ENCODE measurements at regions not wholly inside any gene's neighbourhood (a gene's known extent, or its start where the extent isn't known, plus 50 kb on each side); places are given as distances from the start of the nearest gene placed in this dataset.

DNA sequence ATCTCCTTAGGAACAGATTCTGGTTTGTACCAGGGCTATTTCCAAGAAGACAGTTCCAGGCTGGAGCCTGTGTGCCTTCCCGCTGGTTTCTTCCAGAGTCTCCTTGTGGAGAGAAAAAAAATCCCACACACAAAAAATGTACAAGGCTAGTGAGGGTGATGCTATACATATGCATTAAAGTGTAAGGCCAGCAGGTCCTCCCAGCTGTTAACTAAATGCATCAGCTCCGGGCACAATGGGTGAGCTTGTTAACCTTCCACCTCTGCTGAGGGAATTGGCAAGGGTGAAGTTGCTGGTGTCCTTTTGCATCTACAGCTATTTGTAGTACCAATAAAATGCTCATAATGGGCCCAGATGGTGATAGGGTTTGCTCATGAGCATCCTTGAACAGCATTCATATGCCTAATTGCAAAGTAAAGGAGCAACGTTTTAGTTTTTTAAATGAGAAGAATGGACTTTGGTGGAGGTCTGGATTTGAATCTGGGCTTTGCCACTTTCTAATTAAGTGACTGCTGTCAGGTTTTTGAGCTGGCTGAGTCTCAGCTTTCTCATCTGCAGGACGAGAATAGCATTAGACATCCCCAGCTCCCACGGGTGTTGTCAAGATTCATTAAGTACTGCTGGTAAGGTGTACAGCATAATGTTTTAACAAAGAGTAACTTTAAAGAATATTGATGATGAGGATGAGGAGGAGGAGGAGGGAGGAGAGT lies 361.8 kb downstream of the QKI start:
- ATAC-seq (ENCODE audit: poor library complexity) (no peak), DNase-seq (no peak)
- intact Hi-C loops (cut with DNase I): no loop called here

DNA sequence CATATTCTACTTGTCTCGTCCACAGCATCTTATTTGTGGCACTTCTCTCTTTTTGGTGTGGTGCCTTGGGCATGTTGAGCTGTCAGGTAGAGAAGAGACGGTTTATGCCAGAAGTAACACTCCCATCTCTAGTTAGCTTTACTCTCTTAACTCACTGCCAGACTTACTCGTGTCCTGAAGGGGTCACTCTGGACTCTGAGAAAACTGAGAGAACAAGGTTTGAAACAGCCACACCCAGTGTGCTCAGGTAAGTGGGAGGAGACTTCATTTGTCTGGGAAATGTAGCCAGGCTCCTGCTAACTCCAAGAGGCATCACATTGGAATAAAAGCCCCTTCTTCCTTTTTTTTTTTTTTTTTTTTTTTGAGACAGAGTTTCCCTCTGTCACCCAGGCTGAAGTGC lies 360.8 kb downstream of the QKI start:
- ATAC-seq (ENCODE audit: poor library complexity) (no peak), DNase-seq (no peak)
- intact Hi-C loops (cut with DNase I): no loop called here

GRCh38 chr6:163774485-163774884 lies 360.0 kb downstream of the QKI start:
- intact Hi-C loops (cut with DNase I): no loop called here

DNA sequence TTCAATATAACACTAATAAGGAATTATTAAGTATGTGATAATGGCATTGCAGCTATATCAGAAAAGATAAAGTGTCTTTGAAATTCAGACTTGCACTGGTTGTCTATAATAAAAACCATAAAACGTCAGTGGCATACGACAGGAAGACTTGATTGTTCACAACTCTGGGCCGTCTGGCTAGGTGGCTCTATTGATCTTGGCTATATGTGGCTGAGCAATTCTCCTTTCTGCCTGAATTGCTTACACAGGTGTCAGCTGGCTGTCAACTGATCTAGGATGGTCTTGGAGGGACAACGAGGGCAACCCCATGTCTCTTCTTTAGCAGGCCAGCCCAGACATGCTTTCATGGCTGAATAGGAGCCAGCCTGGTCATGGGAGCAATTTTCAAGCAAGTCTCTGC lies 359.1 kb downstream of the QKI start:
- ATAC-seq (ENCODE audit: poor library complexity) (no peak), DNase-seq (no peak)
- intact Hi-C loops (cut with DNase I): no loop called here

More at GRCh38 chr6:163774485-163774884, 360.0 kb downstream of the QKI start:
- DNase-seq: no peak
- no peak for ATAC-seq (ENCODE audit: poor library complexity)

DNA sequence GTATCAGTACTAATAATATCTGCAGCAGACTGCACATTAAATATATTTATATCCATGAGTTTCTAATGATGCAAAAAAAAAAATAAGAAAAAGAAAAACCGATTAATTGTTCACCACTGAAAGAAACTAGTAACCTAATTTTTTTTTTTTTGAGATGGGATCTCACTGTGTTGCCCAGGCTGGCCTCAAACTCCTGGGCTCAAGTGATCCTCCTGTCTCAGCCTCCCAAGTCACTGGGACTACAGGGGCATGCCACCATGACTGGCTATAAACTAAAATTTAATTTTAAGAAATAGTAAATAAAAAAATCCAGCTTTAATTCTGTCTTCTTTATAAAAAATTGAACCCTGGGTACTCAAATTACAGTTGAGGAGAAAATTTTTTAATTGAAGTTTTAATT lies 358.2 kb downstream of the QKI start:
- ATAC-seq (ENCODE audit: poor library complexity) (no peak), DNase-seq (no peak)
- intact Hi-C loops (cut with DNase I): no loop called here

DNA sequence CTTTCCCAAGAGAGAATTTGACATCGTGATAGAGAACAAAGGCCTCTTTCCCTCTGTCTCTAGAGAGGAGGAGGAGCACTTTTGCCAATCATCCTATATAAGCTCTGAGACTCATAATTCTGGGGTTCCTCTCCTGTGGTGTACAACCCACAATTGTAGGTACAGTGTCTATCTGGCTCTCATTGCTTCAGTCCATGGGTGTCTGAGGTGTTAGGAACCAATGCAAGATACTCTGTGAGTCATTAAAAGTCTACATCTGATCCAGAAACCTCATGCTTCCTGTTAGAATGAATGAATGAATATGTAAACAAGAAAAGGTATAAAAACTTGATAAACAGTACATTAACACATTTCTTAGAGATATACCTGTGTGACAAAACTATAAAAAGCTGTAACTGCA lies 356.7 kb downstream of the QKI start:
- DNase-seq (no peak), ATAC-seq (ENCODE audit: poor library complexity) (no peak)
- intact Hi-C loops (cut with DNase I): no loop called here

DNA sequence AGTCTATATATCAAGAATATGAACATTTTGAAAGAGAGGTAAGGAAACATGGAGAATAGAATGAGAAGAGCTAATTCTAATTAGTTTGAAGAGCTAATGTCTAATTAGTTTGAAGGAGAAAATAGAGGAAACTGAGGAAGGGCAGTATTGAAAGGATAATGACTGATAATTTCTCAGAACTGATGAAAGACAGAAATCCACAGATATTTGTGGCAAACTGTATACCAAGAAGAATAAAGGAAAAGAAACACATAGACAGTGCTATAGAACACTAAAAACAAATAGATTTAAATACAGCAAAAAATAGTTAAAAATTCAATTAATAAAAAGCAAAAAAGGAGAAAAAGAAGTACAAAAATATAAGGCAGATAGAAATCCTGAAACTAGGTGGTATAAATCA lies 354.4 kb downstream of the QKI start:
- DNase-seq: no peak
- intact Hi-C loops (cut with DNase I): no loop called here
- ATAC-seq (ENCODE audit: poor library complexity): no peak

- DNase-seq: no peak
- ATAC-seq (ENCODE audit: poor library complexity): no peak
- intact Hi-C loops (cut with DNase I): no loop called here
Observed at GRCh38 chr6:163766936-163767335, 352.4 kb downstream of the QKI start.

DNA sequence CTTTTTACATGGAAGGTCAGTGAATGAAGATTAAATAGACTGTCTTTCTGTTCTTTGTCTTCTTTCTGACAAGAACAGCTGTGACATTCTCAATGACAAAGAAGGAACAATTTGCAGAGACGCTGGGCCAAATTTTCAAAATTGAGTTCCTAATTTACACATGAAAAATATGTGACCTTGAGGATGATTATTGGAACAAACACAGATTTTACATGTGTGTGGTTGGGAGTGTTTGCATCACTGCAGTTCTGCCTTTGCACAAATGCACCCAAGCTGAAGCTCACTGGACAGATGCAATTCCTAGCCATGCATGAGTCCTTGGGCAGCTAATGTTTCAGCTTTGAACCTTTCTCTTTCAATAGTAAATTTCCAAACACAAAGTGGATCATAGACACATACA lies 350.8 kb downstream of the QKI start:
- ATAC-seq (ENCODE audit: poor library complexity) (no peak), DNase-seq (no peak)
- intact Hi-C loops (cut with DNase I): no loop called here

- ATAC-seq (ENCODE audit: poor library complexity) (peak; percentile 56), DNase-seq (no peak)
- intact Hi-C loops (cut with DNase I): no loop called here
Observed at GRCh38 chr6:163764565-163764964, 350.0 kb downstream of the QKI start.

DNA sequence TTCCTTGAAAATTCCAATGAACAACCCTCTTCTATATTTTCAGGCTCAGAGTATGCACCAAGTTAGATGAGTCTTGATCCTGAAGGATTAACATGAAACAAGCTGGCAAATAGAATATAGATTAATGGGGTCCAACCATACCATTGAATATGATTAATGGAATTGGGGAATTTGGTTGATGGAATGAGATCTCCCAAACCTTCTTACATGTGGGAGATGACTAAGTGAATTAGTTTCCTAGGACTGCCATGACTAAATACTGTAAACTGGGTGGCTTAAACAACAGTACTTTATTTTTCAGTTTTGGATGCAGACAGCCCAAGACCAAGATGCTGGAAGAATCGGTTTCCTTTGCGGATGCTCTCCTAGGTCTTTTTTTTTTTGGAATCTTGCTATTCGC lies 347.0 kb downstream of the QKI start:
- ATAC-seq (ENCODE audit: poor library complexity): no peak
- no peak for DNase-seq
- intact Hi-C loops (cut with DNase I): no loop called here

DNA sequence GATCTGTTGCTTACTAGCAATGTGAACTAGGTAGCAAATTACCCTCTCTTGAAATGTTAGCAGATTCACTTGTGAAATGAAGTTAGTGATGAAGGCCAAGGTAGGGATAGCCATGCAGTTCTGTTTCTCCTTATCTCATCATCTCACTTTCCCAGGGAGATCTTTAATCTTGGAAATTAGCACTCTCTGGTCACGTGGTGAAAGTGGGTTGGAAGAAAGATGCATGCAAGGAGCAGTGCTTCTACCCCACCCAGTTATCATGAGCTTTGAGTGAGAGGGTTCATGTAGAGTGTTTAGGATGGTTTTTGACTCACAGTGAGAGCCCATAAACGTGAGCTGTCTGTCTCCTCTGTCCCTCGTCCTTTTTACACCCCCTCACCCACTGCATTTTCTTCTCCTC lies 346.3 kb downstream of the QKI start:
- ATAC-seq (ENCODE audit: poor library complexity): no peak
- no peak for DNase-seq
- intact Hi-C loops (cut with DNase I): no loop called here

GRCh38 chr6:163759542-163759941 lies 345.0 kb downstream of the QKI start:
- ATAC-seq (ENCODE audit: poor library complexity) (no peak), DNase-seq (no peak)
- intact Hi-C loops (cut with DNase I): no loop called here

GRCh38 chr6:163757520-163757919 lies 343.0 kb downstream of the QKI start:
- ATAC-seq (ENCODE audit: poor library complexity): no peak
- DNase-seq: no peak
- intact Hi-C loops (cut with DNase I): no loop called here

DNA sequence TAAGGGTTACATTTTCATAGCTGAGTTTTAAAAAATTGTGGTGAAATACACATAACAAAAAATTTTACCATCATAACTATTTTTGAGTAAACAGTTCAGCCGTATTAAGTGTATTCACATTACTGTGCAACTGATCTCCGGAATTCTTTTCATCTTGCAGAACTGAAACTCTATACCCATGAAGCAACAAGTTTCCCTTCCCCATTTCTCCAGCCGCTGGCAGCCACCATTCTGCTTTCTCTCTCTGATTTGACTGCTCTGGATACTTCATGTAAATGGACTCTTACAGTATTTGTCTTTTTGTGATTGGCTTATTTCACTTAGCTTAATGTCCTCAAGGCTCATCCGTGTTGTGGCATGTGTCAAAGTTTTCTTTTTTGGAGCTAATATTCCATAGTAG lies 341.6 kb downstream of the QKI start:
- no peak for DNase-seq
- ATAC-seq (ENCODE audit: poor library complexity): peak; percentile 57
- intact Hi-C loops (cut with DNase I): no loop called here

DNA sequence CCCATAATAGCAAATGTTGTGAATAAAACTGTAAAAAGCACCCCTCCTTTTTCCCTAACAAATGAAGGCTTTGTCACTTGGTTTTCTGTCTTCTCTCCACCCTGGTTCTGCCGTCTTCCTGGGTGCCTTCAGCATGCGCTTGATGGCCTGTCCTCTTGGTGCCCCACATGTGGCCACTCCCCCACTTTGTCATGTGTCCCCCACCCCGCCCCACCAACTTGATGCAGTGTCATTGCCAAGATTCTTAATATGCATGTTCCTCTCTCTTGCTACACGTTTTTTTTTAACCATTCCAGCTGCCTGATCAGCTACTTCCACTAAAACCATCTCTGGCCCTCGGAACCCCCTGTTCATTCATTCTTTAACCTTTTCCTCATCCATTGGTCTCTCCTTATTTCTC lies 340.3 kb downstream of the QKI start:
- DNase-seq (no peak), ATAC-seq (ENCODE audit: poor library complexity) (no peak)
- intact Hi-C loops (cut with DNase I): no loop called here

- DNase-seq (no peak), ATAC-seq (ENCODE audit: poor library complexity) (no peak)
- intact Hi-C loops (cut with DNase I): no loop called here
Observed at GRCh38 chr6:163753430-163753829, 338.9 kb downstream of the QKI start.

DNA sequence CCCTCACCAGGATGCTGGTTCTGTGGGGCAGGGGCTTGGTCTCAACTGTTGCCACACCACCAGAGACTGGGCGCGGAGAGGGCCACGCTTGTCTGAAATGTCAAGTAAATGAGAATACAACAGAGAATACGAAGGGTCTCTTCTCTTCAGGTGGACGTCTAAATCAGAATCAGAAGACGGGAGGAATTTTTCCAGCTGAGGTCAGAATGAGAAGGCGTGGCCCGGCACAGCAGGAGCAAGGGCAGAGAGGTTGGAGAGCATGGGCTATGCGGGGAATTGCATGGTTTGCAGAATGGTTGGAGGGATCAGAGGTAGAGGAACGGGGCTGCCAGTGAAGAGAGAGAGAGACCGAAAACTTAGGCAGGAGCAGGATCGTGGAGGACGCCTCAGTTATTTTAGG lies 337.9 kb downstream of the QKI start:
- no peak for DNase-seq
- no peak for ATAC-seq (ENCODE audit: poor library complexity)

DNA sequence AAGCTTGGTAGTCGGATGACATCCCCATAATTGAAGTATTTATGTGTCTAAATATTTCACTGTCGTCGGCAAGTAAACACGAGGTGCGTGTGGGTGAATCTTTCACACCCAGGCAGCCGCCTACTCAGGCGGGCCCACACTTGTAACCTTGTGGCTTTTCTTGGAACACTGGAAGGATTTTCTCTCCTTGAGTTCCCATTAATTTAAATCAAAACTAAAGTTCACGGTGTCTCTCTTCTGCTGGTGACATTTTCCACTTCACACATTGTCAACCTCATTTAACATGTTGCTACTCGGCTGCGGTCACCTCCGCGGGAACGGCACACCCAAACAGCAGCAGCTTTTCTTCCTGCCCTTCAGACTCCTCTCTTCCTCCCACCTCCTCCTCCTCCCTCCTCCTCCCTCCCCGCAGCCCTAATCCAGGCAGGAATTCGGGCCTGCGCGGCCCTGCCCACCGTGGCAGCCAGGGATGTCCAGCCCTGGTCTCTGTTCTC lies 336.6 kb downstream of the QKI start:
- intact Hi-C loops (cut with DNase I): no loop called here
- peak; percentile 18 for ATAC-seq (ENCODE audit: poor library complexity)
- no peak for DNase-seq

More for the DNA sequence above, 337.9 kb downstream of the QKI start:
- intact Hi-C loops (cut with DNase I): no loop called here

GRCh38 chr6:163750431-163751031 lies 336.0 kb downstream of the QKI start:
- intact Hi-C loops (cut with DNase I): no loop called here
- ATAC-seq (ENCODE audit: poor library complexity) (peak; percentile 40), DNase-seq (no peak)

DNA sequence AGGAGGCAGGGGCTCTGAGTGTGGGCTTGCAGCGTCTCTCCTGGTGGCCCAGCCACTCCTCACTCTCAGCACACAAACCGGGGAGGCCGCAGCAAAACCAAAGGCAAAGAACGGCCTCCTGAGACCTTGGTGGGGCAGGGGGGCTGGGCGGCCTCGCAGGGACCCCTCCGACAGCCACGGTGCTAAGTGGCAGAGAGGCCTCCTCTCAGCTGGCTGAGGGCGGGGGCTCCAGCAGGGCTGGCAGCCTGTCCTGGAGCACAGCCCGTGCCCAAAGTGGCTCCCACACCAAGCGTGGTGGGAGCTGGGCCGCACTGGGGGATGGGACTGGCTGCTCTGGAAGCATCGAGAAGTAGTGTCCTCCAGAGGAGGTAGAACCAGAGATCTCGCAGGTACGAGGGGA lies 334.4 kb downstream of the QKI start:
- intact Hi-C loops (cut with DNase I): no loop called here
- ATAC-seq (ENCODE audit: poor library complexity): no peak
- peak; percentile 42 for DNase-seq
